GM23338 (cell line): ENCODE measurements at regions not wholly inside any gene's neighbourhood (a gene's known extent, or its start where the extent isn't known, plus 50 kb on each side); places are given as distances from the start of the nearest gene placed in this dataset.

Experiments used
- ATAC-seq: fragments of 200-7000 bp; cut with Tn5 transposase; 3 replicates; pipeline ENCODE4 v1.9.1; 2020
- DNase-seq: peaks from one replicate; pipeline ENCODE4 v3.0.0-alpha.2; 2015; ENCODE audit warnings: low spot score
- H2AFZ ChIP-seq: fragments of 200-600 bp; sonication (generic); 2 replicates; pipeline ENCODE4 v1.8.0; 2016; ENCODE audit warnings: antibody characterized with exemption, mild to moderate bottlenecking, moderate library complexity
- H3F3A ChIP-seq: fragments of 200-600 bp; sonication (generic); replicated peaks from 2 replicates; pipeline ENCODE4 v1.8.0; 2017; ENCODE audit warnings: antibody characterized with exemption, mixed run types, low read depth
- H3K27ac ChIP-seq: fragments of 200-600 bp; sonication (generic); 2 replicates; pipeline ENCODE4 v1.6.1; 2016; ENCODE audit warnings: low read depth
- H3K27me3 ChIP-seq: fragments of 200-600 bp; sonication (generic); 2 replicates; pipeline ENCODE4 v1.8.0; 2016; ENCODE audit warnings: mild to moderate bottlenecking, mixed run types, moderate library complexity; ENCODE audit not compliant: insufficient read depth
- H3K36me3 ChIP-seq: fragments of 200-600 bp; sonication (generic); 2 replicates; pipeline ENCODE4 v1.8.0; 2016; ENCODE audit warnings: mild to moderate bottlenecking; ENCODE audit not compliant: insufficient read depth
- H3K4me1 ChIP-seq: fragments of 200-600 bp; sonication (generic); 2 replicates; pipeline ENCODE4 v1.8.0; 2016; ENCODE audit warnings: mild to moderate bottlenecking, moderate library complexity; ENCODE audit not compliant: insufficient read depth
- H3K4me2 ChIP-seq: fragments of 200-600 bp; sonication (generic); 2 replicates; pipeline ENCODE4 v1.7.1; 2017; ENCODE audit warnings: mixed run types
- H3K4me3 ChIP-seq: fragments of 200-600 bp; sonication (generic); 2 replicates; pipeline ENCODE4 v1.6.1; 2016; ENCODE audit warnings: mixed run types
- H3K79me2 ChIP-seq: fragments of 200-600 bp; sonication (generic); replicated peaks from 2 replicates; pipeline ENCODE4 v1.8.0; 2017; ENCODE audit warnings: mild to moderate bottlenecking; ENCODE audit not compliant: insufficient read depth
- H3K9me2 ChIP-seq: fragments of 200-600 bp; sonication (generic); 2 replicates; pipeline ENCODE4 v1.8.0; 2017; ENCODE audit not compliant: insufficient read depth
- H4K20me1 ChIP-seq: fragments of 200-600 bp; sonication (generic); replicated peaks from 2 replicates; pipeline ENCODE4 v1.8.0; 2017; ENCODE audit warnings: mild to moderate bottlenecking; ENCODE audit not compliant: insufficient read depth
- H3K27ac Mint-ChIP-seq: 2 replicates; pipeline ENCODE4 v1.8.0; 2020; ENCODE audit warnings: inconsistent platforms, mild to moderate bottlenecking, moderate library complexity, mixed read lengths
- H3K27me3 Mint-ChIP-seq: 3 replicates; pipeline ENCODE4 v1.8.0; 2022; ENCODE audit warnings: low read depth, mild to moderate bottlenecking, moderate library complexity, mixed read lengths, inconsistent platforms; ENCODE audit not compliant: insufficient read depth, poor library complexity
- H3K36me3 Mint-ChIP-seq: 3 replicates; pipeline ENCODE4 v1.8.0; 2021; ENCODE audit warnings: low read depth, mild to moderate bottlenecking, inconsistent platforms, moderate library complexity, mixed read lengths
- H3K4me1 Mint-ChIP-seq: 3 replicates; pipeline ENCODE4 v1.8.0; 2020; ENCODE audit warnings: mild to moderate bottlenecking, inconsistent platforms, mixed read lengths
- H3K4me3 Mint-ChIP-seq: 3 replicates; pipeline ENCODE4 v1.8.0; 2021; ENCODE audit warnings: moderate library complexity, mild to moderate bottlenecking, inconsistent platforms, mixed read lengths
- H3K9me3 Mint-ChIP-seq: 3 replicates; pipeline ENCODE4 v1.8.0; 2020; ENCODE audit warnings: moderate library complexity, mild to moderate bottlenecking, inconsistent platforms, mixed read lengths
- CREB1 ChIP-seq: fragments of 250-450 bp; sonication (Bioruptor Pico); IDR thresholded peaks from 2 replicates; pipeline ENCODE4 v1.5.0; 2020; ENCODE audit warnings: low read depth, mild to moderate bottlenecking, moderate library complexity
- CTCF ChIP-seq, 2 experiments: fragments of 200-600 bp in 1 of 2; sonication (generic) in 1 of 2; conservative IDR thresholded peaks; 2 replicates each; pipeline versions ENCODE4 v1.5.1 to v1.6.1; 2016 to 2017; ENCODE audit warnings: antibody characterized with exemption in 2 of 2, low read depth in 2 of 2, mild to moderate bottlenecking in 2 of 2, moderate library complexity in 1 of 2
- ETS1 ChIP-seq: IDR thresholded peaks from 2 replicates; pipeline ENCODE4 v1.6.1; 2016; ENCODE audit warnings: antibody characterized with exemption
- EZH2 ChIP-seq: fragments of 200-600 bp; sonication (generic); IDR thresholded peaks from one replicate; pipeline ENCODE4 v1.8.0; 2017; ENCODE audit warnings: antibody characterized with exemption, mild to moderate bottlenecking, low read depth; ENCODE audit not compliant: unreplicated experiment
- EZH2phosphoT487 ChIP-seq: fragments of 200-600 bp; sonication (generic); IDR thresholded peaks from one replicate; pipeline ENCODE4 v1.8.1; 2018; ENCODE audit warnings: antibody characterized with exemption; ENCODE audit not compliant: unreplicated experiment
- JUNB ChIP-seq: IDR thresholded peaks from one replicate; pipeline ENCODE4 v1.6.1; 2016; ENCODE audit warnings: antibody characterized with exemption; ENCODE audit not compliant: unreplicated experiment
- NANOG ChIP-seq: IDR thresholded peaks from 2 replicates; pipeline ENCODE4 v1.6.1; 2016; ENCODE audit warnings: antibody characterized with exemption, borderline replicate concordance
- POLR2AphosphoS5 ChIP-seq: IDR thresholded peaks from 2 replicates; pipeline ENCODE4 v1.6.1; 2016; ENCODE audit warnings: antibody characterized with exemption, low read depth
- REST ChIP-seq: IDR thresholded peaks from one replicate; pipeline ENCODE4 v1.6.1; 2018; ENCODE audit warnings: antibody characterized with exemption; ENCODE audit not compliant: unreplicated experiment
- STAT1 ChIP-seq: IDR thresholded peaks from one replicate; pipeline ENCODE4 v1.6.1; 2016; ENCODE audit warnings: antibody characterized with exemption; ENCODE audit not compliant: unreplicated experiment
- ZNF114 ChIP-seq: fragments of 250-450 bp; sonication (Bioruptor Pico); IDR thresholded peaks from 2 replicates; pipeline ENCODE4 v1.5.0; 2020; ENCODE audit warnings: mild to moderate bottlenecking, moderate library complexity
- ZNF331 ChIP-seq: fragments of 250-450 bp; sonication (Bioruptor Pico); IDR thresholded peaks from 2 replicates; pipeline ENCODE4 v1.5.0; 2020; ENCODE audit warnings: low read depth, mild to moderate bottlenecking, moderate library complexity
- ZNF462 ChIP-seq: fragments of 250-450 bp; sonication (Bioruptor Pico); IDR thresholded peaks from 2 replicates; pipeline ENCODE4 v1.5.0; 2020; ENCODE audit warnings: mild to moderate bottlenecking, moderate library complexity

- no peak for ATAC-seq
- TF ChIP-seq ZNF462 (CRISPR knock-in tag), result no peak
- TF ChIP-seq ETS1, result no peak
- TF ChIP-seq EZH2phosphoT487, result no peak
- no peak for TF ChIP-seq REST
- no peak for TF ChIP-seq NANOG
- TF ChIP-seq ZNF331 (CRISPR knock-in tag), result no peak
- TF ChIP-seq STAT1, result no peak
- no peak for TF ChIP-seq CTCF (conservative IDR thresholded peaks at IDR 0.05; ENCODE audit: low read depth in 2 of 2)
- no peak for TF ChIP-seq EZH2
- no peak for TF ChIP-seq ZNF114 (CRISPR knock-in tag)
- TF ChIP-seq CREB1 (CRISPR knock-in tag), result no peak
- no peak for TF ChIP-seq POLR2AphosphoS5
- TF ChIP-seq JUNB, result no peak
- Mint-ChIP-seq H3K4me1 (peaks cover 22% of the 10 kb centered on the region), H3K27ac (no peak overlapping the region), H3K4me3 (no peak overlapping the region), H3K9me3 (no peaks in the 10 kb centered on the region), H3K27me3 (no peaks in the 10 kb centered on the region), H3K36me3 (no peaks in the 10 kb centered on the region)
- Histone ChIP-seq H3K4me3 (no peak overlapping the region), H3K27me3 (no peaks in the 10 kb centered on the region), H3K4me1 (peaks cover 23% of the 10 kb centered on the region), H4K20me1 (no peaks in the 10 kb centered on the region), H3F3A (no peaks in the 10 kb centered on the region), H3K27ac (no peak overlapping the region), H3K36me3 (no peaks in the 10 kb centered on the region), H3K9me2 (peaks cover 4% of the 10 kb centered on the region; the same call in 1 of the 2 replicates), H3K4me2 (no peak overlapping the region), H3K79me2 (no peaks in the 10 kb centered on the region), H2AFZ (peak overlapping the region; percentile 45; the same call in 1 of the 2 replicates)
- DNase-seq, result no peak
Observed at GRCh38 chr4:74661427-74662201, 132.7 kb downstream of the BTC start.
